22Rv1 (cell line): ENCODE measurements at regions not wholly inside any gene's neighbourhood (a gene's known extent, or its start where the extent isn't known, plus 50 kb on each side); places are given as distances from the start of the nearest gene placed in this dataset.

Source experiments
- ZFX ChIP-seq: fragments of 450-650 bp; IDR thresholded peaks from 2 replicates; pipeline ENCODE4 v1.6.1; 2017; ENCODE audit warnings: antibody characterized with exemption, borderline replicate concordance
- TF ChIP-seq, protein P1 (sequence below): fragments of 450-650 bp; IDR thresholded peaks from 2 replicates; pipeline ENCODE4 v1.5.1; 2017; ENCODE audit warnings: mild to moderate bottlenecking

DNA sequence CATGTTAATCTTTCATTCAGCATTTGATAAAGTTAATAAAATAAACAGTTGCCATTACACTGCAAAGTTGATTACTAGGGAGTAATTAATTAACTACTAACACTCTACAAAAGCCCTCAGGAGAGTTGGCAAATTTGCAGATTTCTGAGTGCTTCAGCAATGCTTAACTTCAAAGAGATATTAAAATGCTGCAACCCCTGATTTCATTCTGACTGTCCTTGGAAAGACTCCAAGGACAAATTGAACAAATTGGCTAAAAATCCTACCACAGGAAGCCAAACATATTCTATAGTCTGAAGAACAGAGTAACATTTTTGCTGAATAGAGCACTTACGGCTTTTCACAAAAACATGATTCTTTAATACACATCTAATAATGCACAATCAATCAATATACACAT, 1543.0 kb downstream of the SLITRK5 start:
- TF ChIP-seq, protein P1, sequence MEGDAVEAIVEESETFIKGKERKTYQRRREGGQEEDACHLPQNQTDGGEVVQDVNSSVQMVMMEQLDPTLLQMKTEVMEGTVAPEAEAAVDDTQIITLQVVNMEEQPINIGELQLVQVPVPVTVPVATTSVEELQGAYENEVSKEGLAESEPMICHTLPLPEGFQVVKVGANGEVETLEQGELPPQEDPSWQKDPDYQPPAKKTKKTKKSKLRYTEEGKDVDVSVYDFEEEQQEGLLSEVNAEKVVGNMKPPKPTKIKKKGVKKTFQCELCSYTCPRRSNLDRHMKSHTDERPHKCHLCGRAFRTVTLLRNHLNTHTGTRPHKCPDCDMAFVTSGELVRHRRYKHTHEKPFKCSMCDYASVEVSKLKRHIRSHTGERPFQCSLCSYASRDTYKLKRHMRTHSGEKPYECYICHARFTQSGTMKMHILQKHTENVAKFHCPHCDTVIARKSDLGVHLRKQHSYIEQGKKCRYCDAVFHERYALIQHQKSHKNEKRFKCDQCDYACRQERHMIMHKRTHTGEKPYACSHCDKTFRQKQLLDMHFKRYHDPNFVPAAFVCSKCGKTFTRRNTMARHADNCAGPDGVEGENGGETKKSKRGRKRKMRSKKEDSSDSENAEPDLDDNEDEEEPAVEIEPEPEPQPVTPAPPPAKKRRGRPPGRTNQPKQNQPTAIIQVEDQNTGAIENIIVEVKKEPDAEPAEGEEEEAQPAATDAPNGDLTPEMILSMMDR, result no peak
- TF ChIP-seq ZFX, result no peak
